Mammary epithelial cell (primary cell): ENCODE measurements at regions not wholly inside any gene's neighbourhood (a gene's known extent, or its start where the extent isn't known, plus 50 kb on each side); places are given as distances from the start of the nearest gene placed in this dataset.

ENCODE experiments used
- CTCF ChIP-seq, 2 donors: IDR thresholded peaks in 1 of 2; conservative IDR thresholded peaks in 1 of 2; 2 replicates each; pipeline ENCODE4 v1.5.1; 2011 to 2012; ENCODE audit warnings: inconsistent platforms in 2 of 2, low read length in 2 of 2, mild to moderate bottlenecking in 2 of 2, control low read depth in 1 of 2, low read depth in 1 of 2; ENCODE audit not compliant: insufficient read depth in 1 of 2; ENCODE audit errors: extremely low read depth in 1 of 2
- EZH2 ChIP-seq: IDR thresholded peaks from 2 replicates; pipeline ENCODE4 v1.6.1; 2012; ENCODE audit warnings: low read length, inconsistent platforms, borderline replicate concordance

GRCh38 chr1:103901072-103901471, 151.4 kb downstream of the AMY1C start:
- TF ChIP-seq CTCF (conservative IDR thresholded peaks at IDR 0.05 in 1 of 2, IDR thresholded peaks at IDR 0.05 in 1 of 2; ENCODE audit: extremely low read depth in 1 of 2, insufficient read depth in 1 of 2, low read depth in 1 of 2, low read length in 2 of 2) (no peak), EZH2 (no peak)
